ENCODE measurements at regions not wholly inside any gene's neighbourhood (a gene's known extent, or its start where the extent isn't known, plus 50 kb on each side); places are given as distances from the start of the nearest gene placed in this dataset.
"Not testable (repeated sequence)": the region's sequence is repeated elsewhere in the genome, so short reads cannot be mapped to it uniquely, and the experiment has no call there.

GRCh38 chr1:61028136-61028535, 54.2 kb upstream of the NFIA start:
- Histone ChIP-seq H3K4me1 (no peaks in the 10 kb centered on the region), H3K27me3 (no peaks in the 10 kb centered on the region), H3K9me3 (no peaks in the 10 kb centered on the region), H3K27ac (no peak overlapping the region), H3K36me3 (no peaks in the 10 kb centered on the region), H3K4me3 (replicated peaks in 1 of 3) (no peak overlapping the region)
- WGBS, 2 donors, result 92 to 97% methylated on average over 4 of the region's 4 CpGs
- TF ChIP-seq POLR2A (IDR thresholded peaks at IDR 0.05) (no peak), CTCF (IDR thresholded peaks at IDR 0.05) (no peak)
- intact Hi-C loops (cut with DNase I), result no loop called here
- DNase-seq, result no peak

GRCh38 chr1:61018068-61018467, 64.3 kb upstream of the NFIA start:
- H3K4me1 ChIP-seq; H3K4me3 ChIP-seq (replicated peaks in 1 of 3); H3K36me3 ChIP-seq; intact Hi-C loops (cut with DNase I); H3K9me3 ChIP-seq; DNase-seq; H3K27me3 ChIP-seq; H3K27ac ChIP-seq: not testable (repeated sequence)
- 87 to 89% methylated on average over 7 of the region's 7 CpGs for WGBS, 2 donors

DNA sequence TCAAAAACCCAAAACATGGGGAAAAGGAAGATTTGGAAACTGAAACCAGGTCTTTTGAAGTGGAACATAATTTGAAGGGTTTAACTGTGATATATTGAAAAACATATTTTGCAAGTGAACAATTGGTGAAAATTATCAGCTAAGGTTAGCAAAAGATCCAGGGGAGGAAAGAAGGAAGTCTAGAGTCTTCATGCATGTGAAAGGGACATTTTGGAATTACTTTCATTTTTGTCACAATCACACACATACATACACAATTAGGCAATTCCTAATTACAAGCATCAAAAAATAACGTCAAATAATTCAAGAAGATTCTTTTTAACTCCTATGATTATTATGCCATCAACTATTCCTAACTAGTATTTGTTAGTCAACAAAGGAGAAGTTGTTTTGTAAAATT, 64.7 kb upstream of the NFIA start:
- no peak for DNase-seq
- 91 to 92% methylated on average over 1 of the region's 1 CpG for WGBS, 2 donors
- H3K4me3 ChIP-seq (replicated peaks in 1 of 3), result no peak overlapping the region
- H3K9me3 ChIP-seq, result no peaks in the 10 kb centered on the region
- intact Hi-C loops (cut with DNase I), result no loop called here
- no peak overlapping the region for H3K27ac ChIP-seq
- no peak for TF ChIP-seq POLR2A (IDR thresholded peaks at IDR 0.05)
- no peak for TF ChIP-seq CTCF (IDR thresholded peaks at IDR 0.05)
- H3K36me3 ChIP-seq, result no peaks in the 10 kb centered on the region
- H3K27me3 ChIP-seq, result no peaks in the 10 kb centered on the region
- H3K4me1 ChIP-seq, result no peaks in the 10 kb centered on the region

- H3K36me3 ChIP-seq, result no peaks in the 10 kb centered on the region
- H3K4me3 ChIP-seq (replicated peaks in 1 of 3), result no peak overlapping the region
- intact Hi-C loops (cut with DNase I), result no loop called here
- no peaks in the 10 kb centered on the region for H3K9me3 ChIP-seq
- no peaks in the 10 kb centered on the region for H3K27me3 ChIP-seq
- no peak for DNase-seq
- H3K4me1 ChIP-seq, result no peaks in the 10 kb centered on the region
- no peak overlapping the region for H3K27ac ChIP-seq
- 44 to 60% methylated on average over 4 of the region's 4 CpGs for WGBS, 2 donors
- TF ChIP-seq CTCF (IDR thresholded peaks at IDR 0.05) (no peak), POLR2A (IDR thresholded peaks at IDR 0.05) (no peak)
Observed at GRCh38 chr1:61013946-61014667, 68.3 kb upstream of the NFIA start.

GRCh38 chr1:61013189-61013945, 69.0 kb upstream of the NFIA start:
- Histone ChIP-seq H3K27me3 (no peaks in the 10 kb centered on the region), H3K36me3 (no peaks in the 10 kb centered on the region), H3K9me3 (no peaks in the 10 kb centered on the region), H3K27ac (no peak overlapping the region), H3K4me3 (replicated peaks in 1 of 3) (no peak overlapping the region), H3K4me1 (no peaks in the 10 kb centered on the region)
- 89 to 93% methylated on average over 4 of the region's 4 CpGs for WGBS, 2 donors
- no peak for DNase-seq
- TF ChIP-seq CTCF (IDR thresholded peaks at IDR 0.05), result no peak
- TF ChIP-seq POLR2A (IDR thresholded peaks at IDR 0.05), result no peak
- intact Hi-C loops (cut with DNase I), result no loop called here

Measured in thyroid gland (tissue), 4 donors.